ENCODE measurements at regions not wholly inside any gene's neighbourhood (a gene's known extent, or its start where the extent isn't known, plus 50 kb on each side); places are given as distances from the start of the nearest gene placed in this dataset.

DNA sequence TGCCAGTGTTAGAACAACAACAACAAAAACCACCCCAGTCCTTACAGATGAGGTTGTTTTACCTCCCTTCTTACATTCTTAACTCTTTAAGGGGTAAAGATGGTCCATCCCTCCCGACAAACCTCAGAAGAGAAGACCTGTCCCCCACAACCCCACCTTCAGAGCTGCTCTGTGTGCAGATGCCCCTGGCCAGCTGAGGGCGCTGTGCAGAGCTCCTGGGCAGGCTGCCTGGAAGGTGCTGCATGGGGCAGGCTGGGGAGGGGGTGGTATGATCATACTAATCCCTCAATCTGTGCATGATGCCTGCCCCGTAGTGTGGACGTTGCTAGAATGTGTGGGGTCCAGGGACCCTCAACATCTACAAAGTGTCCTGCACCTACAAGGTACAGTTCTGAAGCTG lies 387.1 kb downstream of the INHBA start:
- no peaks in the 10 kb centered on the region for H3K9me3 ChIP-seq (ENCODE audit: control insufficient read depth in 2 of 2, insufficient read depth in 1 of 2, low read length in 1 of 2)
- no peaks in the 10 kb centered on the region for H3K4me1 ChIP-seq (ENCODE audit: control insufficient read depth in 2 of 2, insufficient read depth in 2 of 2, low read length in 2 of 2)
- H3K27ac ChIP-seq (ENCODE audit: low read depth in 1 of 2, low read length in 1 of 2): no peak overlapping the region
- no peaks in the 10 kb centered on the region for H3K36me3 ChIP-seq (ENCODE audit: control insufficient read depth in 2 of 2, insufficient read depth in 2 of 2, low read length in 1 of 2)
- H3K27me3 ChIP-seq (ENCODE audit: control insufficient read depth in 2 of 2, insufficient read depth in 1 of 2, low read length in 1 of 2): no peaks in the 10 kb centered on the region
- DNase-seq (ENCODE audit: low read depth in 6 of 9, low spot score in 9 of 9): no peak
- no peak overlapping the region for H3K4me3 ChIP-seq (ENCODE audit: low read length in 2 of 2)
- 82% methylated on average over 4 of the region's 4 CpGs for WGBS

DNA sequence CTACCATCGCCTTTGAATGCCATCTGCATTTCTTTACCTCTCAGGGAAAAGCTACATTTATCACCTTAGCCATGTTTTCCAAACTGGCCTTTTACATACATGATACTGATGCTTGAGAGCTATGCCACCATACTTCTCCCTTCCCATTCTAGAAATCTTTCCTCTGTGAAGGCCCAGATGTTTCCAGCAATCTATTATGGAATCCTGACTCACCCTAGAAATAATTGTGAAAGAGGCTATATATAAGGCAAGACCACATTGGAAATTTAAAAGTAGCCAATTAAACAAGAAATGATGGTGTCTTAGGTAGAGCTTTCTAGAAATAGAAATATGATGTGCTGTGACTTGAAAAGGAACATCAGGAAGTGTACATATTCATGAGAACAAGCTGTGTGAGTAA lies 389.7 kb downstream of the INHBA start:
- no peak for DNase-seq (ENCODE audit: low read depth in 6 of 9, low spot score in 9 of 9)
- Histone ChIP-seq H3K36me3 (ENCODE audit: control insufficient read depth in 2 of 2, insufficient read depth in 2 of 2, low read length in 1 of 2) (no peaks in the 10 kb centered on the region), H3K9me3 (ENCODE audit: control insufficient read depth in 2 of 2, insufficient read depth in 1 of 2, low read length in 1 of 2) (no peaks in the 10 kb centered on the region), H3K4me3 (ENCODE audit: low read length in 2 of 2) (no peak overlapping the region), H3K4me1 (ENCODE audit: control insufficient read depth in 2 of 2, insufficient read depth in 2 of 2, low read length in 2 of 2) (no peaks in the 10 kb centered on the region), H3K27ac (ENCODE audit: low read depth in 1 of 2, low read length in 1 of 2) (no peak overlapping the region), H3K27me3 (ENCODE audit: control insufficient read depth in 2 of 2, insufficient read depth in 1 of 2, low read length in 1 of 2) (no peaks in the 10 kb centered on the region)
- 97% methylated on average over 1 of the region's 1 CpG for WGBS

- 94% methylated on average over 6 of the region's 6 CpGs for WGBS
- H3K4me3 ChIP-seq (ENCODE audit: low read length in 2 of 2): no peak overlapping the region
- no peaks in the 10 kb centered on the region for H3K9me3 ChIP-seq (ENCODE audit: control insufficient read depth in 2 of 2, insufficient read depth in 1 of 2, low read length in 1 of 2)
- DNase-seq (ENCODE audit: low read depth in 6 of 9, low spot score in 9 of 9): no peak
- H3K27ac ChIP-seq (ENCODE audit: low read depth in 1 of 2, low read length in 1 of 2): no peak overlapping the region
- H3K36me3 ChIP-seq (ENCODE audit: control insufficient read depth in 2 of 2, insufficient read depth in 2 of 2, low read length in 1 of 2): no peaks in the 10 kb centered on the region
- no peaks in the 10 kb centered on the region for H3K27me3 ChIP-seq (ENCODE audit: control insufficient read depth in 2 of 2, insufficient read depth in 1 of 2, low read length in 1 of 2)
- H3K4me1 ChIP-seq (ENCODE audit: control insufficient read depth in 2 of 2, insufficient read depth in 2 of 2, low read length in 2 of 2): no peaks in the 10 kb centered on the region
These were observed 390.7 kb downstream of the INHBA start for GRCh38 chr7:41312235-41312634.

- H3K36me3 ChIP-seq (ENCODE audit: control insufficient read depth in 2 of 2, insufficient read depth in 2 of 2, low read length in 1 of 2): no peaks in the 10 kb centered on the region
- no peaks in the 10 kb centered on the region for H3K9me3 ChIP-seq (ENCODE audit: control insufficient read depth in 2 of 2, insufficient read depth in 1 of 2, low read length in 1 of 2)
- no peak overlapping the region for H3K4me3 ChIP-seq (ENCODE audit: low read length in 2 of 2)
- H3K4me1 ChIP-seq (ENCODE audit: control insufficient read depth in 2 of 2, insufficient read depth in 2 of 2, low read length in 2 of 2): no peaks in the 10 kb centered on the region
- H3K27me3 ChIP-seq (ENCODE audit: control insufficient read depth in 2 of 2, insufficient read depth in 1 of 2, low read length in 1 of 2): no peaks in the 10 kb centered on the region
- no peak for DNase-seq (ENCODE audit: low read depth in 6 of 9, low spot score in 9 of 9)
- whole genome bisulfite sequencing: 97% methylated on average over 3 of the region's 3 CpGs
- no peak overlapping the region for H3K27ac ChIP-seq (ENCODE audit: low read depth in 1 of 2, low read length in 1 of 2)
These were observed 391.6 kb downstream of the INHBA start for GRCh38 chr7:41311301-41311700.

DNA sequence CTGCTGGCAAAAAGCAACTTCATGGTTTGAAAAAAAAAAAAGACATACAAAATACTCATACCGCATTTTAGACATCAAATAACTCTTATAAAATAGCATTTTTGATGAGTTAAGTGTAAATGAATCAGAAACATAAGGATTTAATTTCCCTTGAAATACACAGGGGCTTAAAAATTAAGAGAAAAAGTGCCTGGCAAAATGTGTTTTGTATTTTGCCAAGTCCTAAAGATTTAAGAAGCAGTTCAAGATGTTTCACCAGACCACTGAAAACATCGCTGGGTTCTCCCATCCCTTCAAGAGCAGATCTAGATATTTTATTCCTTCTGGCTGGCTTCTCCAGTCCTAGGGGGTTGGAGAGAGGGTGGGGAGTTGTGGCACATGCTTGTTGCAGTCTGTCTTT lies 396.4 kb downstream of the INHBA start:
- 96% methylated on average over 2 of the region's 2 CpGs for WGBS
- H3K36me3 ChIP-seq (ENCODE audit: control insufficient read depth in 2 of 2, insufficient read depth in 2 of 2, low read length in 1 of 2): no peaks in the 10 kb centered on the region
- H3K27ac ChIP-seq (ENCODE audit: low read depth in 1 of 2, low read length in 1 of 2): no peak overlapping the region
- no peaks in the 10 kb centered on the region for H3K4me1 ChIP-seq (ENCODE audit: control insufficient read depth in 2 of 2, insufficient read depth in 2 of 2, low read length in 2 of 2)
- H3K9me3 ChIP-seq (ENCODE audit: control insufficient read depth in 2 of 2, insufficient read depth in 1 of 2, low read length in 1 of 2): no peaks in the 10 kb centered on the region
- H3K27me3 ChIP-seq (ENCODE audit: control insufficient read depth in 2 of 2, insufficient read depth in 1 of 2, low read length in 1 of 2): no peaks in the 10 kb centered on the region
- DNase-seq (ENCODE audit: low read depth in 6 of 9, low spot score in 9 of 9): no peak
- H3K4me3 ChIP-seq (ENCODE audit: low read length in 2 of 2): no peak overlapping the region

DNA sequence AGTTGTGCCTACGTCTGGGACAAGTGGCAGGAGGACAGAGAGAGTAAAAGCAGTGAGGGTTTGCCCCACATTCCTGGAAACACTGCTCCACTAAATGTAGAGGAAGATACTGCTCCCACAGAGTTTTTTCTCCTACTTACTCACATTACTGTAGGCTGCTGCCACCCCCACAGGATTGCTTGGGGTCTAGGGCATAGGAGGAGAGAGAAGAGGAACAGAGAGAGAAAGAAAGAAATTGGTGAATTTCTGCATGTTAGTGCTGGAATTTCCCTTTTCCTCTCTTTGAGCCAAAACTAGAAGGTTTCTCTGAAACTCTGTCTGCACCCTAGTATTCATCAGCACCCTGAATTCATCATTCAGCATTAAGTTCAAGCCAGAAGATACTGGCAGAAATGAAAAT lies 397.9 kb downstream of the INHBA start:
- H3K9me3 ChIP-seq (ENCODE audit: control insufficient read depth in 2 of 2, insufficient read depth in 1 of 2, low read length in 1 of 2): no peaks in the 10 kb centered on the region
- WGBS: 93% methylated on average over 1 of the region's 1 CpG
- no peak for DNase-seq (ENCODE audit: low read depth in 6 of 9, low spot score in 9 of 9)
- no peak overlapping the region for H3K4me3 ChIP-seq (ENCODE audit: low read length in 2 of 2)
- H3K27ac ChIP-seq (ENCODE audit: low read depth in 1 of 2, low read length in 1 of 2): no peak overlapping the region
- no peaks in the 10 kb centered on the region for H3K36me3 ChIP-seq (ENCODE audit: control insufficient read depth in 2 of 2, insufficient read depth in 2 of 2, low read length in 1 of 2)
- H3K27me3 ChIP-seq (ENCODE audit: control insufficient read depth in 2 of 2, insufficient read depth in 1 of 2, low read length in 1 of 2): no peaks in the 10 kb centered on the region
- H3K4me1 ChIP-seq (ENCODE audit: control insufficient read depth in 2 of 2, insufficient read depth in 2 of 2, low read length in 2 of 2): no peaks in the 10 kb centered on the region

- Histone ChIP-seq H3K27ac (ENCODE audit: low read depth in 1 of 2, low read length in 1 of 2) (no peak overlapping the region), H3K4me1 (ENCODE audit: control insufficient read depth in 2 of 2, insufficient read depth in 2 of 2, low read length in 2 of 2) (no peaks in the 10 kb centered on the region), H3K36me3 (ENCODE audit: control insufficient read depth in 2 of 2, insufficient read depth in 2 of 2, low read length in 1 of 2) (no peaks in the 10 kb centered on the region), H3K27me3 (ENCODE audit: control insufficient read depth in 2 of 2, insufficient read depth in 1 of 2, low read length in 1 of 2) (no peaks in the 10 kb centered on the region), H3K4me3 (ENCODE audit: low read length in 2 of 2) (no peak overlapping the region), H3K9me3 (ENCODE audit: control insufficient read depth in 2 of 2, insufficient read depth in 1 of 2, low read length in 1 of 2) (no peaks in the 10 kb centered on the region)
- DNase-seq (ENCODE audit: low read depth in 6 of 9, low spot score in 9 of 9): no peak
- 95% methylated on average over 4 of the region's 4 CpGs for WGBS
These were observed 399.2 kb downstream of the INHBA start for GRCh38 chr7:41303709-41304108.

GRCh38 chr7:41298409-41298808 lies 404.5 kb downstream of the INHBA start:
- Histone ChIP-seq H3K27me3 (ENCODE audit: control insufficient read depth in 2 of 2, insufficient read depth in 1 of 2, low read length in 1 of 2) (no peaks in the 10 kb centered on the region), H3K9me3 (ENCODE audit: control insufficient read depth in 2 of 2, insufficient read depth in 1 of 2, low read length in 1 of 2) (peaks cover 0 to 2% of the 10 kb centered on the region in 2 donors), H3K36me3 (ENCODE audit: control insufficient read depth in 2 of 2, insufficient read depth in 2 of 2, low read length in 1 of 2) (no peaks in the 10 kb centered on the region), H3K4me3 (ENCODE audit: low read length in 2 of 2) (no peak overlapping the region), H3K4me1 (ENCODE audit: control insufficient read depth in 2 of 2, insufficient read depth in 2 of 2, low read length in 2 of 2) (no peaks in the 10 kb centered on the region), H3K27ac (ENCODE audit: low read depth in 1 of 2, low read length in 1 of 2) (no peak overlapping the region)
- 93% methylated on average over 2 of the region's 2 CpGs for WGBS
- no peak for DNase-seq (ENCODE audit: low read depth in 6 of 9, low spot score in 9 of 9)

DNA sequence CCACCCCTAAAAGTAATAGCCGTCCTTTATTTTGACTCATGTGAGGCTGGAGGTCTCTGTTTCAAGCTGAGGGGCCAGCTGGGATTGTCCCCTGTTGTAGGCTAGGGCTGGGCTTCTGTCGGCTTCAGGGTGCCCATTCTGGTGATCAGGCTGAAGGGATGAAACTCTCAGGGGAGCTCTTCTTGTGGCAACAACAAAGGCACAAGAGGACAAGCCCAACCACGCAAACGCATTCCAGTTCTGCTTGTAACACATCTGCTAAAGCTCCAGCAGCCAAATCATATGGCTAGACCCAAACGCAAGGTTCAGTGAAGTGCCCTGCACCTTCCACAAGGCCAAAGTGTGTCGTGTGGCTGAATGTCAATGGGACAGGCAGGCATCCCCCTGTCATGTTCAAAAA lies 405.7 kb downstream of the INHBA start:
- no peaks in the 10 kb centered on the region for H3K36me3 ChIP-seq (ENCODE audit: control insufficient read depth in 2 of 2, insufficient read depth in 2 of 2, low read length in 1 of 2)
- 92% methylated on average over 6 of the region's 6 CpGs for WGBS

GRCh38 chr7:41295455-41295815 lies 407.5 kb downstream of the INHBA start:
- Histone ChIP-seq H3K9me3 (ENCODE audit: control insufficient read depth in 2 of 2, insufficient read depth in 1 of 2, low read length in 1 of 2) (peaks cover 0 to 2% of the 10 kb centered on the region in 2 donors), H3K27me3 (ENCODE audit: control insufficient read depth in 2 of 2, insufficient read depth in 1 of 2, low read length in 1 of 2) (no peaks in the 10 kb centered on the region), H3K4me1 (ENCODE audit: control insufficient read depth in 2 of 2, insufficient read depth in 2 of 2, low read length in 2 of 2) (no peaks in the 10 kb centered on the region), H3K4me3 (ENCODE audit: low read length in 2 of 2) (no peak overlapping the region), H3K27ac (ENCODE audit: low read depth in 1 of 2, low read length in 1 of 2) (no peak overlapping the region), H3K36me3 (ENCODE audit: control insufficient read depth in 2 of 2, insufficient read depth in 2 of 2, low read length in 1 of 2) (no peaks in the 10 kb centered on the region)
- WGBS: 96% methylated on average over 1 of the region's 1 CpG
- no peak for DNase-seq (ENCODE audit: low read depth in 6 of 9, low spot score in 9 of 9)

More for the DNA sequence above, 405.7 kb downstream of the INHBA start:
- H3K9me3 ChIP-seq (ENCODE audit: control insufficient read depth in 2 of 2, insufficient read depth in 1 of 2, low read length in 1 of 2): peaks cover 0 to 2% of the 10 kb centered on the region in 2 donors
- no peak for DNase-seq (ENCODE audit: low read depth in 6 of 9, low spot score in 9 of 9)
- no peaks in the 10 kb centered on the region for H3K4me1 ChIP-seq (ENCODE audit: control insufficient read depth in 2 of 2, insufficient read depth in 2 of 2, low read length in 2 of 2)
- no peaks in the 10 kb centered on the region for H3K27me3 ChIP-seq (ENCODE audit: control insufficient read depth in 2 of 2, insufficient read depth in 1 of 2, low read length in 1 of 2)
- H3K4me3 ChIP-seq (ENCODE audit: low read length in 2 of 2): no peak overlapping the region
- no peak overlapping the region for H3K27ac ChIP-seq (ENCODE audit: low read depth in 1 of 2, low read length in 1 of 2)
